A673 (cell line): ENCODE measurements at regions not wholly inside any gene's neighbourhood (a gene's known extent, or its start where the extent isn't known, plus 50 kb on each side); places are given as distances from the start of the nearest gene placed in this dataset.

Experiments used
- BruUV-seq: library from RNA; stranded (reverse); fragments of 400-500 nt; replicated peaks from 2 replicates; lab custom pipeline; 2021; lab: Mats Ljungman, UMichigan
- CTCF ChIA-PET: fragments of 300-600 bp; sonication (Branson Sonifier 250); formaldehyde crosslinking; loops from one replicate; lab custom pipeline; 2022; ENCODE audit warnings: antibody characterized with exemption; lab: Charles Lee
- POLR2A ChIA-PET: fragments of 300-600 bp; sonication (Branson Sonifier 250); formaldehyde crosslinking; loops from one replicate; lab custom pipeline; 2022; ENCODE audit warnings: antibody characterized with exemption; ENCODE audit not compliant: low non-redundant PET; lab: Charles Lee
- DNase-seq: peaks from one replicate; pipeline ENCODE4 v3.0.0-alpha.2; 2015; ENCODE audit warnings: low spot score
- H3K27ac ChIP-seq: fragments of 200-600 bp; sonication (generic); 2 replicates; pipeline ENCODE4 v1.5.1; 2016; ENCODE audit warnings: mixed run types, low read depth, mild to moderate bottlenecking, mixed read lengths, antibody characterized with exemption, low read length; ENCODE audit not compliant: poor library complexity, severe bottlenecking
- H3K27me3 ChIP-seq: fragments of 200-600 bp; sonication (generic); replicated peaks from 2 replicates; pipeline ENCODE4 v1.6.1; 2017; ENCODE audit warnings: mixed run types, low read depth, mild to moderate bottlenecking, mixed read lengths, antibody characterized with exemption, low read length; ENCODE audit not compliant: insufficient read depth, poor library complexity
- H3K36me3 ChIP-seq: fragments of 200-600 bp; sonication (generic); 2 replicates; pipeline ENCODE4 v1.6.1; 2016; ENCODE audit warnings: mixed run types, mild to moderate bottlenecking, mixed read lengths, antibody characterized with exemption, low read length; ENCODE audit not compliant: insufficient read depth, poor library complexity, severe bottlenecking
- H3K4me1 ChIP-seq: fragments of 200-600 bp; sonication (generic); 2 replicates; pipeline ENCODE4 v1.6.1; 2017; ENCODE audit warnings: mixed run types, mild to moderate bottlenecking, mixed read lengths, antibody characterized with exemption, low read length; ENCODE audit not compliant: insufficient read depth, poor library complexity, severe bottlenecking
- H3K4me3 ChIP-seq: fragments of 200-600 bp; sonication (generic); 2 replicates; pipeline ENCODE4 v1.5.1; 2016; ENCODE audit warnings: low read depth, mixed run types, mild to moderate bottlenecking, mixed read lengths, low read length; ENCODE audit not compliant: poor library complexity, severe bottlenecking
- H3K9me3 ChIP-seq: fragments of 200-600 bp; sonication (generic); 2 replicates; pipeline ENCODE4 v1.6.1; 2016; ENCODE audit warnings: mixed run types, low read depth, mild to moderate bottlenecking, mixed read lengths, antibody characterized with exemption, low read length; ENCODE audit not compliant: poor library complexity, severe bottlenecking
- CTCF ChIP-seq: fragments of 300-800, 200-600 bp; sonication (generic); conservative IDR thresholded peaks from 2 replicates; pipeline ENCODE4 v1.5.1; 2017; ENCODE audit warnings: low read depth, mild to moderate bottlenecking, antibody characterized with exemption, low read length, moderate library complexity, mixed read lengths
- EZH2 ChIP-seq: fragments of 200-600 bp; sonication (generic); IDR thresholded peaks from 2 replicates; pipeline ENCODE4 v1.6.1; 2017; ENCODE audit warnings: borderline replicate concordance, low read depth, mild to moderate bottlenecking, mixed read lengths, antibody characterized with exemption, low read length; ENCODE audit not compliant: poor library complexity, severe bottlenecking
- intact Hi-C: fragments of 100-400 bp; cut with micrococcal nuclease; formaldehyde crosslinking; loops from one replicate; pipeline ENCODE4 v1.10.0; 2022; ENCODE audit not compliant: unreplicated experiment

- no peaks in the 10 kb centered on the region for H3K9me3 ChIP-seq
- no peaks in the 10 kb centered on the region for H3K27me3 ChIP-seq
- H3K27ac ChIP-seq: no peak overlapping the region
- DNase-seq: no peak
- no TSS peak for BruUV-seq
- CTCF ChIA-PET: no interaction called here
- no peaks in the 10 kb centered on the region for H3K4me1 ChIP-seq
- intact Hi-C loops: no loop called here
- H3K4me3 ChIP-seq: no peak overlapping the region
- no peaks in the 10 kb centered on the region for H3K36me3 ChIP-seq
- POLR2A ChIA-PET: no interaction called here
- TF ChIP-seq CTCF: no peak
- no peak for TF ChIP-seq EZH2
These were observed 80.5 kb upstream of the RORA start for GRCh38 chr15:61309617-61310016.

- DNase-seq: no peak
- Histone ChIP-seq H3K4me3 (no peak overlapping the region), H3K27ac (no peak overlapping the region), H3K4me1 (no peaks in the 10 kb centered on the region), H3K36me3 (no peaks in the 10 kb centered on the region), H3K9me3 (no peaks in the 10 kb centered on the region), H3K27me3 (no peaks in the 10 kb centered on the region)
- CTCF ChIA-PET: no interaction called here
- TF ChIP-seq CTCF (no peak), EZH2 (no peak)
- intact Hi-C loops: no loop called here
- BruUV-seq: no TSS peak
- POLR2A ChIA-PET: no interaction called here
These were observed 80.0 kb upstream of the RORA start for GRCh38 chr15:61309031-61309511.

- no peak overlapping the region for H3K27ac ChIP-seq
- TF ChIP-seq EZH2 (no peak), CTCF (no peak)
- no peaks in the 10 kb centered on the region for H3K27me3 ChIP-seq
- ChIA-PET POLR2A (no interaction called here), CTCF (no interaction called here)
- DNase-seq: no peak
- no peaks in the 10 kb centered on the region for H3K36me3 ChIP-seq
- no peak overlapping the region for H3K4me3 ChIP-seq
- BruUV-seq: no TSS peak
- no peaks in the 10 kb centered on the region for H3K4me1 ChIP-seq
- no peaks in the 10 kb centered on the region for H3K9me3 ChIP-seq
- intact Hi-C loops: no loop called here
These were observed 79.3 kb upstream of the RORA start for GRCh38 chr15:61308437-61308836.
